HG02852 (cell line): ENCODE measurements at regions not wholly inside any gene's neighbourhood (a gene's known extent, or its start where the extent isn't known, plus 50 kb on each side); places are given as distances from the start of the nearest gene placed in this dataset.
A peak's percentile ranks its signal among the peaks of the same experiment; 100 is the strongest.

Experiments
- ATAC-seq: cut with Tn5 transposase; IDR thresholded peaks from one replicate; pipeline ENCODE4 v1.9.1; 2021; ENCODE audit warnings: mild to moderate bottlenecking, moderate library complexity; ENCODE audit not compliant: unreplicated experiment

DNA sequence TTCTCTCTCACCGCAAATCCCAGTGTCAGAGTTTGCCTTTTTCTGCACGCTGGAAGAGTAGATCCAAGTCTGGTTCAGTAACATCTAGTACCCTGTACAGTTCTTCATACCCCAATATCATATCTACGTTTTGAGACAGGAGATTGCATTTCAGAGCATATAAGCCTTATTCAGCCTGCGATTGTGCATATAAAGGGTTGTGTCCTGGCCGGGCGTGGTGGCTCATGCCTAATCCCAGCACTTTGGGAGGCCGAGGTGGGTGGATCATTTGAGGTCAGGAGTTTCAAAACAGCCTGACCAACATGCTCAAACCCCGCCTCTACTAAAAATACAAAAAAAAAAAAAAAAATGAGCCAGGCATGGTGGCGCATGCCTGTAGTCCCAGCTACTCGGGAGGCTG is 104.9 kb downstream of the MTNR1B start:
- ATAC-seq = no peak

DNA sequence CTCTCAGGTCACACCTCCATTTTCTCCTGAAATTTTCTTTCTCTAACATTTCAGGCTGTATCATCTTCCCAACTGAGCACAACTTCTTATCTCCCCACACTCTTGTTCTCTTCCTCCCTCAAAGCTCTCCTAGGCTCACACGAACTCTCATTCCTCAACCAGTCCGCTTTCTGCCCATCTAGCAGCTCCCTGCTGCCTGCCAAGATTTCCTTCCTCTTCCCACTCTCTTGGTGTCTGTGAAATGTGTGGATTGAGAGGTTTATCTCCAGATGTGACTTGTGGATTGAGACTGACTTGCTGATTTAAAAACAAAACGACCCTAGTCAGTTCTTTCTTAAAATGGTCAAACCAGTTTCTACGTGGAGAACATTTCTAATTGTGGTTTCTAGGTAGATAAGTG is 106.3 kb downstream of the MTNR1B start:
- no peak for ATAC-seq

DNA sequence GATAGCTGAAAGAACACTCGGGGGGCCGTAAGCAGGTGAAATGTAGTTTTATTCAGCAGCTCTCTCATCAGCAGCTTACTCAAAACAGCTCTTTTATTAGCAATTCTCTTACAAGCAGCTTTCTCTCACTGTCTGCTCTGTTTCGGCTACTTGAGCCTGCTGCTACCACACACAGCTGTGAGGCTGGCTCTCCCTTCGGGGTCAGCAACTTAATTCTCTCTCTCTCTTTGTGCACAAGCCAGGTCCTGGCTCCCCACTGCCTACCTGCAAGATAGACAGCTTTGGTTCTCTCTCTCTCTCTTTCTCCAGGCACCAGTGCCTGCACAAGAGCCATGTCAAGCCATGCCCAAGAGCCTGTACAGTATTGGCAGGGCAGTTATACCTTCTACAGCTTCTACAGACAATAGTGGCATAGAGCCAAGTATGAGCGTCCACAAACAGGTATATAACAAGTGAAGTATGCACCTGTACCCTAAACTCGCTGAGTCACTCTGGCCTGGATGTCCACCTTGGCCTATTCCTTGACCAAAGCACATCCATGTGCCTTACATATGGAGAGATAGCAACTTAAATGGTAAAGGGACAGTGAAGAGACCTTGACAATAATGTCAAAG is 110.8 kb downstream of the MTNR1B start:
- no peak for ATAC-seq

DNA sequence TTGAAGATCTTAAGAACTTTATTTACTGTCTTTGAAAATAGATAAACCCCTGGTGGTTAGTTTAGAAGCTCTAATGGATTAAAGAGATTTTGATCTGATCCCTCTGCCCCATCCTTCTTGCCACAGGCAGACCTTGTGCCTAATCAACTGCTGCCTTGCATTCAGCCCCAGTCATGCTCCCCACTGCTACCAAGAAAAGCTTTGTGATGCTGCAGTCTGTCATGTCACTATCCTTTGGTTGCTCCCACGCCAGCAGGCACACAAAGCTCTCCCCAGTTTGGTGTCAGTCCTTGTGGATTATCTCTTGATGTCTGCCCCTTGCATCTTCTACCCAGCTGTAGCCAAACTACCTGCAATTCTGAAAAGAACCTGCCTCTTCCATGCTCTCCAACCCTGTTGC is 112.2 kb downstream of the MTNR1B start:
- ATAC-seq = no peak

DNA sequence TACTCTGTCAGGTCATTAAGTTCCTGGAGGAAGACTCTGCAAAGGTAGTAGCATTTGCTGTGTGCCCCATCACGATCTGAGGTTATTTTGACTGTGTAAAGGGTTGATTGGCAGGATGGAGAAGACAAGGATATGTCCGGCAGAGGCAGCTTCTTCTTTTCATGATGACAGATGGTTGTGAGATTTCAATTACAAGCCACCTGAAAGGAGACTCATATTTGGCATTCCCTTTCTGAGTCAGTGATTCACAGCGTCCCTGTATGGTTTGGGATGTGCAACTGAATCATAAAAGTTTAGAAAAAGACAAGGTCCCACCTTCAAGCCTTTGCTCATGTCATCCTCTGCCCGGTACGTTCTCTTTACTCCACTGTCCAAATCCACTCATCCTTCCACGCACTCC is 113.4 kb downstream of the MTNR1B start:
- ATAC-seq = no peak

DNA sequence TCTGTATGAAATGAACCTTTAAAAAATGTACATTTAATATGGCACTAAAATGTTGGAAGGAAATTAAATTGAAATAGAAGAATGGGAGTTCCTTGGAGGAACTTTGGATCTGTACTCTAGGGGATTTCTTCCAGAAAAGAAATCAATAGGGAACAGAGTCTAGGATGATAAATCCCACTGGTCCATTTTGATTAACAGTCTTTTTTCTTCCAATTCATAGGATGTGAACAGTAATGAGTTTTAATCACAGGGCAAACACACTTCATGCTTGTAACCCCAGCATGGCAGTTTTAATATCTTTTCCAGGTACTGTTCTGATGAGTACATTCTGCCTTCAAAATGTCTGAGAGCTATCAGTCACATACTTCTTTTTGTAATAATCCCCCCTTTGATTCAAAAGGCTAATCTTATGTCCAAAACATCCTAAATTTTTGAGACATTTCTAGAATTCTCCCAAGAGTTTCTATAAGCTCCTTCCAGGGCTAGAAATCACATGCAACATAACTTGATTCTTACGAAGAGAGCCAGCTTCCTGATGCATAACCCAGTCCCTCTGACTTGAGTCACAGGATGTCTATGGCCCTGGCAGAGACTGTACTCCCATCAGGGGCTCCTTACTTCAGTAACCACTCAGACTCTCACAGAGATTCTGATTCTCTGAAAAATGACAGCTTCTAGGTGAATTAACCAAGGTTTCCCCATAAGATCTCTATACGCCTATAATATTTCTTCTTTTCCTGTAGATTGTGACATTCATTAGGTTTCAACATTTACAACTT is 112.9 kb downstream of the SLC36A4 start:
- ATAC-seq = no peak

DNA sequence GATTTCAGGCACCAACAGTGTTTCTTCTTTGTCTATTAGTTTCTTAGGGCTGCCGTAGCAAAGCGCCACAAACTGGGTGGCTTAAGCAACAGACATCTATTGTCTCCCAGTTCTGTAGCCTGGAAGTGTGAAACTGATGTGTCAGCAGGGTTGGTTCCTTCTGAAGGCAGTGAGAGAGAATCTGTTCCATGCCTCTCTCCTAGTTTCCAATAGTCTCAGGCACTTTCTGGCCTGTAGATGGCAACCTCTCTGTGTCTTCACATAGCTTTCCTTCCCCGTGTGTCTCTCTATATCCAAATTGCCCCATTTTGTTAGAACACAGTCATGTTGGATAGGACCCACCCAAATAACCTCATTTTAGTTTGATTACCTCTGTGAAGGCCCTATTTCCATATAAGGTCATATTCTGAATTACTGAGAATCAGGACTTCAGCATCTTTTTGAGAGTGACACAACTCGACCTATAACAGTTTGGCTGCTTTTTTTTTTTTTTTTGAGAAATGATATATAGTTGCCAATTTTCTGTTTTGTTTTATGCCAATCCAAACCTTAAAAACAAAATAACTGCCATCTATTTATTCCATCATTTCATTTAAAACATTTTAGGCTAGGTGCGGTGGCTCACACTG is 108.2 kb downstream of the SLC36A4 start:
- peak; percentile 69 for ATAC-seq
